Posterior cingulate gyrus (tissue), 11 donors: ENCODE measurements at regions not wholly inside any gene's neighbourhood (a gene's known extent, or its start where the extent isn't known, plus 50 kb on each side); places are given as distances from the start of the nearest gene placed in this dataset.

Source experiments
- DNase-seq, 10 donors: peaks; one replicate each; pipeline versions ENCODE4 v3.0.0 to v3.0.0-alpha.2; 2020 to 2021; ENCODE audit warnings: mixed read lengths in 3 of 10
- intact Hi-C: fragments of 100-400 bp; cut with DNase I; formaldehyde crosslinking; loops from one replicate; pipeline ENCODE4 v1.15.1; 2023

DNA sequence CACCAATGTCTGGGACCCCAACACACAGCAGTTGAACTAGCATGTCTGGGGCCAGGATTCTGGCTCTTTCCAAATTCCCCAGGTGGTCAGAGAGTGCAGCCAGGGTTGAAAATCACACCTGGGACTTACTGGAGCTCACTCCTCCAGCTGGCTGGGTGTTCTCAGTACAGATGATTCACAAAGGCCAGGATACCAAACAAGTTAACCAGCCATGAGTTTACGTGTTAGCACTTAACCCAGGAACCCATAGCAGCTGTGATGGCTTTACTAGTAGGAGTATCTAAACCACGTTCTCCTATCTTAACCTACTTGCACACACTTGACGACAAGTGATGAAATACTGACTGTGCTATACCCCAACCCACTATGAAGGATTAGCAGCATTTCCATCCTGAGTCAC lies 222.8 kb downstream of the FBXO15 start:
- intact Hi-C loops, result no loop called here
- DNase-seq, result no peak

DNA sequence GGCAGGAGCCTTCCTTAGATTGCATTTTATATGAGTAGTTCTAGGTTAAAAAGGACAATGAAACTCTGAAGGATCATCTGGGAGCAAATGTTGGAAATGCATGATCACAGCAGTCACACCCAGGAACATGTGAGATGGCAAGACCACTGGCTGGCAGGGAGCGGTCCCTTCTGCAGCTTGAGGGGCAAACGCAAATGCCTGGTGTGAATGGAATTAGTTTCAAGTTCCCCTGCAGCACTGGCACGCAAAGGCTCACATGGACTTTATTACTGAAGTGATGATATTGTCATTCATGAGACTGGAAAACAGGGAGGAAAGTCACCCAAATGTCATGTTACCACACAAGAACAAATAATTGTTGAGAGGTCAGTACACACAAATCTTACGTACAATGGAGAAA lies 223.3 kb downstream of the FBXO15 start:
- intact Hi-C loops, result no loop called here
- DNase-seq, result no peak

DNA sequence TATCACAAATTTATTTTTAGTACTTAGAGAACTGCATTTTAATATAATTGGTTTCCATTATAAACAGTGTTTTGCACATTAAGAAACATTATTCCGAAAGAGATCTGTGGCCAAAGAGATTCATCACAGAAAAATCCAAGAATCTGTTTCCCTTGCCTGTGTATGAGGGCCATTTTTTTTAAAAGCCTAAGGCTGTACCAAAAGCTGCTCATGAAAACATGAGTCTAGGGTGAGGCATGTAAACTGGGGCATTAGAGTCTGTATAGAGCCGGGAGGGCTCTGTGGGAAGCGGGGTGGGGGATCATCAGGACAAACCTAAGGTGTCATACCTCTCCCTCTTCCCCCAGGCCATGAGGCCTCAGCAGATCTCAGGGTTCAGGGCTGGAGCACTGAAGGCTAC lies 223.8 kb downstream of the FBXO15 start:
- intact Hi-C loops, result no loop called here
- no peak for DNase-seq

DNA sequence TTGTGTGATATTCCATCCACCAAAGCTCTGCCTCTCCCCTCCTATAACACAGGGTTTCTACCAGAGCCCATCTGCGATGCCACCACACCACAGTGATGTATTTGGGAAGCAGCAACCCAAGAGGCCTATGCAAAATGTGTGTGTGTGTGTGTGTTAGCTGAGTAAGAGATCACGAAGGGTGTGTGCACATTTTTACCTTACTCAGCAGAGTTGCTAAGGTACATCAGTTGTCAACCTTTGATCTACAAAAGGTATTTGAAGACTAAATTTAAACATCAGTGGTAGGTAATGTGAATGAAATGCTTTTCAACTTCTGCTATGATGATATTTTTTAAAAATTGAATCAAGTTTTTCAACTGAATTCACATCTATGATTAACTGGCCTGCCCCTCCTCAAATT lies 227.6 kb downstream of the FBXO15 start:
- DNase-seq, result no peak
- intact Hi-C loops, result no loop called here

DNA sequence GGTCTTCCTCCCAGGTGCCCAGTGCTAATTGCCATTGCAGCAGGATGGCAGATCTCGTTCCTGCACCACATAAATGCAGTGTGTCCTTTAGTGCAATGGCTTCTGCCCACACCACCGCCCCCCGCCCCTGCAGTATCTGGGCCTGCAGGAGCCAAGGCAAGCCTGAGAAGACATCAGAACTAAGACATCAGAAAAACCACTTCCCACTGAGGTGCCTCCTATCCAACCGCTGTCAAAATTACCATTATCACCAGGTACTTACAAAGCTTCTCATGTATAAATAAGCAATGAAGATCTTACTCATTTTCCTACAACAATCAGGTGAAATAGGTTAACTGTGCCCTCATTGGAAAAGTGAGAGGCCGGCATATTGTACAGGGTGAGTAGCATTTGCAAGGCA lies 228.8 kb downstream of the FBXO15 start:
- no peak for DNase-seq
- intact Hi-C loops, result no loop called here

DNA sequence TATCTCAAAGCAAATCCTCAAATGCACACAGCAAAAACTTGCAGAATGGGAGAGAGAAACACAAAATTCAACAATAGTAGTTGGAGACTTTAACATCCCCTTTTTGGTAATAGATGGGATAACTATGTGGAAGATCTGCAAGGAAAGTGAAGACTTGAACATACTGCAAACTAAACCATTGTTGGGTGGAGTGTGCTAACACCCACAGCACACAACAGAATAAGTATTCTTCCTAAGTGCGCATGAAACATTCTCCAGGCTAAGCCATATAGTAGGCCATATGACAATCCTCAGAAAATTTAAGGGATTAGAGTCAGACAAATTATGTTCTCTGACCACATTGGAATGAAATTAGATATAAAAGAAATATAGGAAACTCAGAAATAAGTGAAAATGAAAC lies 230.6 kb downstream of the FBXO15 start:
- no peak for DNase-seq
- intact Hi-C loops, result no loop called here

DNA sequence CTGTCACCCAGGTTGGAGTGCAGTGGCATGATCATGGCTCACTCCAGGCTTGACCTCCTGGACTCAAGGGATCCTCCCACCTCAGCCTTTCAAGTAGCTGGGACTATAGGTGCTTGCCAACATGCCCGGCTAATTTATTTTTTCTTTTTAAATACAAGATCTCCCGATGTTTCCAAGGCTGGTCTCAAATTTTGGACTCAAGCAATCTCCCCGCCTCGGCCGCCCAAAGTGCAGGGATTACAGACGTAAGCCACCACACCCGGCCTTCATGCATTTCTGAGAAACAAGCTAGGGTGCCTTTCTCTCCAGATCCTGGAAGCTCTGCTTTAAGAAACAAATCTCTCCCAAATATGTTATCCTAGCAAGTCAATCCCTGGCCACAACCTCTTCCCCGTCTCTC lies 234.1 kb downstream of the FBXO15 start:
- intact Hi-C loops, result no loop called here
- DNase-seq, result peak in 1 of 10 donors; percentile 67

DNA sequence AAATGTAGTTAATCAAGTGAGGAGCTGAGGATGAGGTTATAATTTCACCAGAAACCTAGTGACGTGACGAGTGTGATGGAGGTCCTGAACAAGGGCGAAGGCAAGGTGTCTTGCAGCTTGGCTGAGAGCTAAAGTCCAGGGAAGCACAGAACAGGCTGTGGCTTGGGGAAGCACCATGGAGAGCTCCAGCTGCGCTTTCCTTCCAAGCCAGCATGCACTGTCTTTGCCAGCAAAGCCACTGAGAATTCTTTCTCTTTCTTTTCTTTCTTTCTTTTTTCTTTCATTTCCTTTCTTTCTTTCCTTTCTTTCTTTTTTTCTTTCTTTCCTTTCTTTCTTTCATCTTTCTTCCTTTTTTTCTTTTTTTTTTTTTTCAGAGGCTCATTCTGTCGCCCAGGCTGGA lies 239.3 kb downstream of the FBXO15 start:
- DNase-seq, result no peak
- intact Hi-C loops, result no loop called here

DNA sequence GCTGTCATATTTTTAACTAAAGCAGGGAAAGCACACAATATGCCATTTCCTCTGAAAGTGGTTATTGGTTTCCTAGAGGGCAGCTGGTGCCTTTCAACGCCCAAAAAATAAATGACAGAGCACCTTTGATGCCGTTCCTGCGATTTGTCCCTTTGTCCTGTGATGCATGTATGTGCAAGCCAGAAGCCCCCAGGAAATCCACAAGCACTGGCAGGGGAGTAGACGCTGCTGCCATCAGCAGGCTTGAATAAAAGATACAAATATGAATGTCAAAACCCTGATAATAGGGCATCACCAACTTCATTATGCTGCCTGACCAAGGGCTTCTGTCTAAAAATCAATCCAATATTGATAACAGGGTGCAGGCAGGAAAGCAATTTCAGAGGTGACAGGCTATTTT lies 246.1 kb downstream of the FBXO15 start:
- DNase-seq, result no peak
- intact Hi-C loops, result no loop called here

DNA sequence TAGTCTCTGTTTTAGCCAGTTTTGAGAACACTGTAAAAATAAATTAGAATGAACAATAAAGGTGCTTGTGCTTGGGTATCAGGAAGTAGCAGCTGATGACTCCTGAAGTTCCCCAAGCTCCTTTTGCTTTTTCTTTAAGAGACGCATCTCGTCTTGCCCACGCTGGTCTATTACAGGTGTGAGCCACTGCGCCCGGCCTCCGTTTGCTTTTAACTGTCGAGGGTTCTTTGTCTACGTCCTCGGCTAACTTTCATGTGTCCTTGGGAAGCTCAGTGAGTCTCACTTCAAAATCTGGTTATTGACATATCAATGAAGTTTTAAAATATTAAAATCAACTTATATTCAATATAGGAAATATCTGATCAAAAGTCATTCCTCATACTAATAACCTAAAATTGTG lies 246.5 kb downstream of the FBXO15 start:
- no peak for DNase-seq
- intact Hi-C loops, result no loop called here

DNA sequence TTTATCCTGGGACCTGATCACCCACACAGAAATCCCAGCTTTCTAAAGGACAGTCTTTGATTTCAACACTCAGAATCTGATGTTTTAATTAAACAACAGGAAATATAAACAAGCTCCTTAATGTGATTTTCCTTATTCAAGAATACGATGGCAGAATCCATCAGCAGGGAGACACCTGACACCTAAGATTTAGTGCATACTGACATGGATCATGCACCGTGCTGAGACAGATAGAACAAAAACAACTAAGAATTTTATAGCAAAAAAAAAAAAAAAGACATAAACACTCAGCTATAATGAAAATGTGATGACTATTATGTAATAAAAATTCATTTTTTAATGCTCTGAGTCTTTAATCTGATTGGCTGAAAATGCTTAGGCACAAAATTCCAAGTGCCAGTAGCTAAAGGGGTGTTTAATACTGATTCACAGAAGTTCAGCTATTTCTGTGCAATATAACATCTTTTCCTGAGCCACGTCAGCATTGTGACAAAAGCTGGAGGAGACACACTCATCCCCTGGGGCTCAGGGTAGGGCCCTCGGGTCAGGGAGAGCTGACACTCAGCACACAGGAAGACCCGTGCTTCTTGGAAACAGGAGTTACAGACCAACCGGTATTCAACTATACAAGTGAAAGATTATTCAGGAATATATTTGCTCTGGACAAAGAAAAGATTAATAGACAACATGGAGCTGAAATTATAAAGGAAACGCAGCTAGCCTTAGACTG lies 247.4 kb downstream of the FBXO15 start:
- no peak for DNase-seq
- intact Hi-C loops, result no loop called here

DNA sequence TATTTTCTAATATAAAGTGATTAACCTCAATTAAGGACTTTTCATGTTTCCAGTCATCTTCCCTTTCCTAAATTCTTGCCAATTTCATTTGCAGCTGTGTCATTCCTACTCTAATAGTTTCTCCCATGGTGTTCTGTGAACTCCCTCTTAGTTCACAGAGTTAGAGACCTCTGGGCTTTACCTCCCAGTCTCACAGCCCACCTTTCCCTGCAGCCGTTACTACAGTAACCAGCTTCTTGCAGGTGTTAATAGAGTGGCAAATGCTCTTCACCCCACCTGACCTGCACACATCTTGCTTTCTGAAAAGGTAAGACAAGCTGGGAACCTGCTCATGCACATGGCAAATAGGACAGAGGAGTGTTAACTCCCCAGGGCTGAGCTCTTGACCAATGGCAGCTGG lies 250.1 kb downstream of the FBXO15 start:
- intact Hi-C loops, result no loop called here
- no peak for DNase-seq

DNA sequence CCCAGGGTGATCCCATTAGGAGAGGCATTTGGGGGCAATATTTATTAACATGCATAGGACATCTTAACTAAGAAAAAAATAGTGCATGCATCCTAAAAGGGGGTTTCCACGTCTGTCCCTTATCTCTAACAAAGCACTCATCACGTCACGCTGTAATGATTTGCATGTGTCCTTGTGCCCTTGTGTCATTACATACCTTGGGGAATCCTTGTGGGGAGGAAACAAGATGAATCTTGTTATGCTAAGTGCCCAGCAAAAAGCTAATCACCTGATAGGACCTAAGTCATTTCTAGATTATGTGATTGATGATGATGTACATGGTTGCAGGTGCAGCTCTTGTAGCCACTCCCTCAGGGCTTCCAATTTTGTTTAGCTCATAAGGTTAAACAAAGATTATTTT lies 250.9 kb downstream of the FBXO15 start:
- intact Hi-C loops, result no loop called here
- no peak for DNase-seq

DNA sequence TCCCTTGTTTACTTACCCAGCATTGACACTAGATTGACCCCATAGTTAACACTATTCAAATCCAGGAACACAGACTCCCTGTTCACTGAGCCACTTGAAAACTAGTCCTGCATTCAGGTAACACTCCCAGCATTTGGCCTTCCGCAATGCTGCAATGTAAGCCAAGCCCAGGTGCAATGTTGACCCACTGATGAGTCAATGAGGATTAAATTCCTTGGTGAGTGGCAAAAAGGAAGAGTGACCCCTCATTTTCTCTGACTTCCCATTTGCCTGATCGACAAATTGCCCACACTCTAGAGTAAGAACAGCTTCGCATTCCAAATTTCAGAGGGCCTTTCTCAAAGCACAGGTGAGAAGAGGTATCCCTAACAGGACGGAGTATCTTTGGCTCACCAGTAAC lies 251.9 kb downstream of the FBXO15 start:
- intact Hi-C loops, result no loop called here
- no peak for DNase-seq

DNA sequence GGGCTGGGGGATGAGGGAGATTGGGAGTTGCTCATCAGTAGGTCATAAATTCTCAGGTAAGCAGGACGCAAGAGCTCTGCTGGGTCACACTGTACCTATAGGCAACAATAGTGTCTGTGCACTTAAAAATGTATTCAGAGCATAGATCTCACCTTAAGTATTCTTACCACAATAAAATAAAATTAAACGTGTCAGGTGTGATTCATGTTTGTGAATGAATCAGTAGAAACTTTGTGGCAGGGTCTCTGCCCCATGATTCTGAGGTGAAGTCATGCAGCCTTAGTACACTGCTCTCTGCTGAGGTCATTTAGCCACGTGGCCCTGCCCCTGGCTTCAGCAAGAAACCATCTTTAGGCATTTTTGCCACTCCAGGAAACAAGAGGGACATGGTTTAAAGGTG lies 253.8 kb downstream of the FBXO15 start:
- no peak for DNase-seq
- intact Hi-C loops, result no loop called here

DNA sequence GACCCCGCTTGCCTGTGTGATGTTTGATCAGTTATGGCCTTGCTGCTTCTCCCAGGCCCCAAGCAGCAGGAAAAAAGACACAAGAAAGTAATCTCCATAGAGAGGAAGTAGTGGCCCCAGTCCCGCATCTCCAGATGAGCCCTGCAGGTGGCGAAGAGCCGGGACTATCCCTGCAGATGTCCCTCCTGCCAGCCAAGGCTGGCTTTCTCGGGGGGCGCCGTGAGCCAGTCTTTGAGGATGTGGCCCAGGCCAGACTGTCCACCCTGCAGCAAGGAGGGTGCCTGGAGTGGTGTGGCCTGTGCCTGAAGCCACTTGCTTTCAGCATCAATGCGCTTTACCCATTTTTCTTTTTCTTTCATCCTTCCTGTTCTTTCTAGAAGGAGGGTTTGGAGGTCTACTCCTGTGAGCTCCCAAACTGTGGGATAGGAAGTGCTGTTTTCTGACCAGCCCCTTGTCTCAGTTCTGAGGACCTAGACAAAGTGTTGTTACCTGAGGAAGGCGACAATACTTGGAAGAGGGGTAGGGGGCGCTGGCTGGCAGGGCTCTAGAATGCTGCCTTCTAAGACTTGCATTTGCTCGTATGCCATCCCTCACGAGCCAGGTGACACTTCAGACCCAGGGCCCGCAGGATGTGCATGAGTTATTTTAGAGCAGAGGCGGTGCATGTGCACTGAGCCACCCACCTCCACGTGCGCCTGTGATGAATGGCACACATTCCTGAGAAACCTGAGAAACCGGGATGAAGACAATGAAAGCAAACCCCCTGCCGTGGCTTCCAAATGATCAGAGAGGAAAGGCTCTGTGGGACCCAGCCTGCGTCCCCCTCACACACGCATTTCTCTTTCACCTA lies 255.8 kb downstream of the FBXO15 start:
- no peak for DNase-seq
- intact Hi-C loops, result no loop called here

DNA sequence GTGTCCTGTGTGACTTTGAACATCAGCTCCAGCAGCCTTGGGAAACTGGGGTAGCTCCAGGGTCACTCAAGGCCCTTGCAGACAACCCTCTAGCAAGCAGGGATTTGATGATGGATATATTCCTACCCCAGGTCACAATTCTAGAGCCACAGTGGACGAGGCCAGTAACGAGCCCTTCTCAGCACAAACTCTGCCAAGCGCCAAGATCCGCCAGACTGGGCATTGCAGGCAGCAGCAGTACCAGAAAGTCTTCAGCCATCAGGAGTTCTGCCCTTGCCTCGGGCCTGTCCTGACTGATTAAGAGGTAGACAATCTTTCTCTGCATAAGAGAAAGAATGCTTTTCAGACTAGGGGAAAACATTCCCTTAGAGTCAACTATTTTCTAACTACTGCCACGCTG lies 259.1 kb downstream of the FBXO15 start:
- peak in 1 of 10 donors; percentile 71 for DNase-seq
- intact Hi-C loops, result no loop called here

DNA sequence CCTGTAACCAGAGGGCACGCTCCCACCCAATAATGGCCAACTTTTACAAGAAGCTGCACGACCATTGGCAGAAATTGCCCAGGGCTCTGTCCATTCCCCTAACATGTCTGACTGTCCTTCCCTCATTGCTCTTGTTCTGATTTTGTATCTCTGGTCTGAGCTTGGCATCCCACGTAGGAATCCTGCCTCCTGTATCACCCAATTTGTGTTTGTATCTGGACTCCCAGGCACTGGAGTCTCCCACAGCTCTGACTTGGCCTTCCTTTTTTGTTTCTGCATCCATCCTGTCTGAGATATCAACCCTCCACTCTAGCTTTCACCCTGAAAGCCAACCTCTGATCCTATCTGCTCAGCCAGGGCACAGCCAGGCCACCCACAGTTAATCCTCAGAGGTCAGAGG lies 259.8 kb downstream of the FBXO15 start:
- intact Hi-C loops, result no loop called here

DNA sequence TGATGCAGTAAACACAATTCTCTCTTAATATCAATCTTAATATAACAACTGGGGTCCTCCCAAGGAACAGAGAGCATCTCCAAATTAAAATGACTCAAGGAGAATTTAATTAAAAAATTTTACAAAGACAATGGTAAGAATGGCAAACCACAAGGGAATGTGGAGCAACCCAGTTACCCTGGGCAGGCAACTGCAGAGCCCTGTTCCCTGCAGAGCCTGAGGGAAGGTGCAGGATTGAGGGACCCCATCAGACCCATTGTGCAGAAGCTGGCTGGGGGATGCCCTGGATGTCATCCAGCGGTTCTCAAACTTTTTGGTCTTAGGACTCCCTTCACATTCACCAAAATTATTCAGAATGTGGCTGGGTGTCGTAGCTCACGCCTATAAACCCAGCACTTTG lies 262.8 kb downstream of the FBXO15 start:
- no peak for DNase-seq
- intact Hi-C loops, result no loop called here

More for the DNA sequence above, 259.8 kb downstream of the FBXO15 start:
- DNase-seq, result no peak

DNA sequence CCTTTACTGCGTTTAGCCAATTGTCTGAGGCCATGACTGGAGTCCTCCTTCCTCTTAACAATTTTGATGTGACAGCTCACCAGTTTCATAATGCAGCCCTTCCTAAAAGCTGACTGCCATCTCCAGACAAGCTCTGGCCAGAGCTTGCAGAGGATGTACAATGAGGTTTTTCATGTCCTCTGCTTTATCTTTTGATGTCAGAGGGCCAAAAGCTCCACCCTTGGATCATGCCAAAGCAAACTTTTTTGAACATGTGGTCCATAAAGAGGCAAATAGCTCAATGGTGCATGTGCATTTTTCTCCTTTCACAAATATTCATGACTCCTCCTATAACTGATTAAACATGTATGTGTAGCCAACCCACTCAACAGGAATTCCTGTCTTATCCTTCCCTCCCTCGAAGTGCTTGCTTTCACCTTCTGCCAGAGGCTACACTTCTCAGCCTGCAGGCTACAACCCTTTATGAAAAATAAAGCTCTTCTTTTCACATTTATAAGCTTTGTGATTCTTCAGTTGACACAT lies 266.2 kb downstream of the FBXO15 start:
- intact Hi-C loops, result no loop called here
- no peak for DNase-seq

DNA sequence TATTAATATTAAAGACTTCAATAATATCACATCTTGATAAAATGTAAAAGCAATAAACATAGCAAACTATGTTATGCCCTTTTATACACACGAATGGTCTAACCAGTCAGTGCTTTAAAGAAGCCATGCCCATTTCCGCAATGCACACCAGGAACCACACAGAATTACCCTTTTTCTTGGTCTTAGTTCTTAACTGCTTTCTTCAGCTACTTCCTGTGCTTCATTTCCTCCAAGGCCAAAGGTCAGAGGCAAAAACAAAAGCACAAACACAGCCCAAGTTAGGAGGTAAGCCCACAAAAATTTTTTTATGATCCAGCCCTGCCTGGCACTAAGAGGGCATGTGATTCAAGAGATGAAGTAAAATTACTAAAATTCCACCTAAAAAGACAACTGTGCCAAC lies 267.2 kb downstream of the FBXO15 start:
- DNase-seq, result no peak
- intact Hi-C loops, result no loop called here

DNA sequence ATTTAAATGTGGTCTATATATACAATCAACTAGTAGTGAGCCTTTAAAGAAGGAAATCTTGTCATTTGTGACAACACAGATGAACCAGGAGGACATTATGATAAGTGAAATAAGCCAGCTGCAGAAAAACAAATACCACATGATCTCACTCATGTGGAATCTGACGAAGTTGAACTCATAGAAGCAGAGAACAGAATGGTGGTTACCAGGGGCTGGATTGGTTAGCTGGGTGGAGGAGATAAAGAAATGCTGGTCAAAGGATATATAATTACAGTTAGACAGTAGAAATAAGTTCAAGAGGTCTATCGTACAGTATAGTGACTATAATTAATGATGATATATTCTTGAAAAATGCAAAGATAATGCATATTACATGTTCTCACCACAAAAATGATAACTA lies 267.9 kb downstream of the FBXO15 start:
- intact Hi-C loops, result no loop called here

More for the DNA sequence above, 267.9 kb downstream of the FBXO15 start:
- DNase-seq, result no peak
